Fibroblast of villous mesenchyme (primary cell): ENCODE measurements at regions not wholly inside any gene's neighbourhood (a gene's known extent, or its start where the extent isn't known, plus 50 kb on each side); places are given as distances from the start of the nearest gene placed in this dataset.
"Not testable (repeated sequence)": the region's sequence is repeated elsewhere in the genome, so short reads cannot be mapped to it uniquely, and the experiment has no call there.

Experiments used
- DNase-seq: peaks from one replicate; pipeline ENCODE4 v3.0.0-alpha.2; 2010; ENCODE audit warnings: low read depth
- H3K4me3 ChIP-seq: 2 replicates; pipeline ENCODE4 v1.5.1; 2011; ENCODE audit warnings: low read depth, mild to moderate bottlenecking, low read length
- TF ChIP-seq, protein P1 (sequence below): IDR thresholded peaks from 2 replicates; pipeline ENCODE4 v1.5.1; 2012; ENCODE audit warnings: low read depth, mild to moderate bottlenecking, low read length; ENCODE audit not compliant: insufficient read depth

DNA sequence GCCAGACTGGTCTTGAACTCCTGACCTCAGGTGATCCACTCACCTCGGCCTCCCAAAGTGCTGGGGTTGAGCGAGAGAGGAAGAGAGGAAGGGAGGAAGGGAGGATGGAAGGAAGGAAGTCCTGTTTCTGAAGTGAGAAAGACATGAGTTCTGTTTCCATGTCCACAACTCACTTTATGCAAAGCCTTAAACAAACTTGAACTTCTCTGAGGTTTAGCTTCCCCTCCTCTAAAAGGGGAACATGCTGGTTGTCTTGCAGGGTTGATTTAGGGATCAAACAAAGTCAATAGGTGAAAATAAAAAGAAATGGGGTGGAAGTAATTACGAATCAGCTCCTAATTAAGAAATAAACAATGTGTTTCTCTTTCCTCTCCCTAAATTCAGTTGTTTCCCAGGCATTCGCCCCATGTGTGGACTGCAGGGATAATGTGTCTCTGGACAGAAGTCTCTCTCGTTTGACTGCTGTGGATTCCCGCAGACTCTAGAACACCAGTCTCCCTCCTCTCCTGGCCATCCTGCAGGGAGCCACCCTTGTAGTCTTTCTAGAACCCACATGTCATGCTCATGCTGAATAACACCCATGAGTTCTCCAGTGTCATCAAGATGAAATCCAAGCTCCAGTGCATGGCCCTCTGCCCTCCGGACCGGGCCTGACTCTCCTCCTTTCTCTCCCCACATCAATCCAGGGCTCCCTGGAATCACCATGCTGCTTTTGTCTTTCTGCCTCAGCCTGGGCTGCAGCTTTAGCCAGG, 229.3 kb upstream of the TRIB2 start:
- TF ChIP-seq, protein P1, sequence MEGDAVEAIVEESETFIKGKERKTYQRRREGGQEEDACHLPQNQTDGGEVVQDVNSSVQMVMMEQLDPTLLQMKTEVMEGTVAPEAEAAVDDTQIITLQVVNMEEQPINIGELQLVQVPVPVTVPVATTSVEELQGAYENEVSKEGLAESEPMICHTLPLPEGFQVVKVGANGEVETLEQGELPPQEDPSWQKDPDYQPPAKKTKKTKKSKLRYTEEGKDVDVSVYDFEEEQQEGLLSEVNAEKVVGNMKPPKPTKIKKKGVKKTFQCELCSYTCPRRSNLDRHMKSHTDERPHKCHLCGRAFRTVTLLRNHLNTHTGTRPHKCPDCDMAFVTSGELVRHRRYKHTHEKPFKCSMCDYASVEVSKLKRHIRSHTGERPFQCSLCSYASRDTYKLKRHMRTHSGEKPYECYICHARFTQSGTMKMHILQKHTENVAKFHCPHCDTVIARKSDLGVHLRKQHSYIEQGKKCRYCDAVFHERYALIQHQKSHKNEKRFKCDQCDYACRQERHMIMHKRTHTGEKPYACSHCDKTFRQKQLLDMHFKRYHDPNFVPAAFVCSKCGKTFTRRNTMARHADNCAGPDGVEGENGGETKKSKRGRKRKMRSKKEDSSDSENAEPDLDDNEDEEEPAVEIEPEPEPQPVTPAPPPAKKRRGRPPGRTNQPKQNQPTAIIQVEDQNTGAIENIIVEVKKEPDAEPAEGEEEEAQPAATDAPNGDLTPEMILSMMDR, result no peak
- no peak for DNase-seq
- no peak overlapping the region for H3K4me3 ChIP-seq

DNA sequence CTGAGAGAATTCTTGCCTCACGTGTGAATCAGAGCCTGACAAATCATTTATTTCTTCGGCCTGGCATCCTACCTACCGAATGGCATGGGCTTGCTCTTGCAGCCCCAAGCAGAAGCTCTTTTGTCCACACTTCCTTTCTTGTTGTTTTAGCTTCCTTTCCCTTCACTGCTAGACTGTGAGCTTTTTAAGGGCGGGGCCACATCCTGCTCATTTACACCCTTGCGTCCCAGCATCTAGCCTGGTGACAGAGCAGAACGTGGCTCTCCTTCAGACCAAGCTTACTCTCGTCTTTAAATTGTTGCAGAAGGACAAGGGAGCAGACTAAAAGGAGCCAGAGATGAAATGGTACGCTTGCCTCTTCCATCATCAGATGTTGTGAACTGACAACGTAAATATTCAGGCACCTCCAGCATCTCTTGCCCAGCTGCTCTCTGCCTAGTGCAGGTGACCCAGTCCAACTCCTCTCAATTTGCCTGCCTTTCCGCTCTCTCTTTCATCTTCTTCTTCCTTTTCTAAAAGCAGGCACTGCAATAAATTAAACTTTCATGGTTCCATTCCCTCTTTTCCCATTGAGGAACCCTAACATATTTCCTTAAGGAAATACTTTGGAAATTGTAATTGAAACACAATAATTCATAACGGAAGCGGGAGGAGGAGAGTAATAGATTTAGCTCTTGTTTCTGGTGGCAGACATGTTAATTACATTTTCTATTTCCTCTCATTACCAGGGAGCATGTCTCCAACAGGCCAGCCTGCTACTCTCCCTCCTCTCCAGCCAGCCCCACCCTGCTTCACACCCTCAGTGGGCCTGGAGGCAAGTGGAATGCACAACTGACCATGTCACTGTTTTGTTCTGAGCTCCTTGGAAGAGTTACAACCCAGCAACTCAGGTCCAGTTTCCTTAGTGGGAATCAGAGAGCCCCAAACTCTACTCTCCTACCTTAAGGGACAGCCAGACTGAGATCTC, 228.1 kb upstream of the TRIB2 start:
- TF ChIP-seq, protein P1, result no peak
- DNase-seq, result no peak
- no peak overlapping the region for H3K4me3 ChIP-seq

DNA sequence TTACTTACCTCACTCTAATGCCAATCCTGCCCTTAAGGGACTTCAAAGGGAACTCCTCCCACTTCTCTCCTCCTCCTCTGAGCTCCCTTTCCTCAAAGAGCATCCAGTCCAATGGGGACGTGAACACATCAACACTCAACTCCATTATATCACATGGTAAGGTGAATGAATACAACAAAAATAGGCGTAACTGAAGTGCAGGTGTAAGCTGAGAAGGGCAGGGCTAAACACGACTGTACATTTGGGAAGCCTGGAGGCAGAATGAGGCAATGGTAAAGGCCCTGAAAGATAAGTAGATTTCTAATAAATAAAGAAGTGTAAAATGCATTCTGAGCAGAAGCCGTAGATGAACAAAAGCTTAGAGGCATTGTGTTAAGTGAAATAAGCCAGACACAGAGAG, 226.1 kb upstream of the TRIB2 start:
- TF ChIP-seq, protein P1, result no peak
- H3K4me3 ChIP-seq, result no peak overlapping the region
- no peak for DNase-seq

DNA sequence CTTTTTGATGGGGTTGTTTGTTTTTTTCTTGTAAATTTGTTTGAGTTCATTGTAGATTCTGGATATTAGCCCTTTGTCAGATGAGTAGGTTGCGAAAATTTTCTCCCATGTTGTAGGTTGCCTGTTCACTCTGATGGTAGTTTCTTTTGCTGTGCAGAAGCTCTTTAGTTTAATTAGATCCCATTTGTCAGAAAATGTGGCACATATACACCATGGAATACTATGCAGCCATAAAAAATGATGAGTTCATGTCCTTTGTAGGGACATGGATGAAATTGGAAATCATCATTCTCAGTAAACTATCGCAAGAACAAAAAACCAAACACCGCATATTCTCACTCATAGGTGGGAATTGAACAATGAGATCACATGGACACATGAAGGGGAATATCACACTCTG, 224.4 kb upstream of the TRIB2 start:
- not testable (repeated sequence) for DNase-seq, H3K4me3 ChIP-seq

DNA sequence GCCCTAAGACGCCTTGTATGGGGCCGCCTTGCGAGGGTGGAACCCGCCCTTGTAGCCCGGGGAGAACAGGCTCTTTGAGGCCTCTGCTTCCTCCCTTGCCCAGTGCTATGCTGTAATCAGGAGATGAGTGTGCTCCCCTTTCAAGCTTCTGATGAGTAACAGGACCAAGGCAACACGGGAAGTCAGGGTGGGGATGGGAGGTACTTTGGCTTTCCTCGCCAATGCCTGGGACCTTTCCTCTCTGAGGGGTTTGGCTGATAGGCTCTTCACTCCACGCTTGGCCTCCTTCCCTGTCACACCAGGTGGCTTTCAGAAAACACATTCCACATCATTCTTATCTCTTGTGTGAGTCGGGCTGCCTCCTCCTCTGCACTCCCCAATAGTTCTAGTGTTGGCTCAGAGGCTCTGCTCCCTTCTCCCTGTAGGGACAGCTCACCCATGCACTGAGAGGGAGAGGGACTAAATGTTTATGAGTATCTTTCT, 223.7 kb upstream of the TRIB2 start:
- DNase-seq, result peak; percentile 79
- TF ChIP-seq, protein P1, result no peak
- no peak overlapping the region for H3K4me3 ChIP-seq

DNA sequence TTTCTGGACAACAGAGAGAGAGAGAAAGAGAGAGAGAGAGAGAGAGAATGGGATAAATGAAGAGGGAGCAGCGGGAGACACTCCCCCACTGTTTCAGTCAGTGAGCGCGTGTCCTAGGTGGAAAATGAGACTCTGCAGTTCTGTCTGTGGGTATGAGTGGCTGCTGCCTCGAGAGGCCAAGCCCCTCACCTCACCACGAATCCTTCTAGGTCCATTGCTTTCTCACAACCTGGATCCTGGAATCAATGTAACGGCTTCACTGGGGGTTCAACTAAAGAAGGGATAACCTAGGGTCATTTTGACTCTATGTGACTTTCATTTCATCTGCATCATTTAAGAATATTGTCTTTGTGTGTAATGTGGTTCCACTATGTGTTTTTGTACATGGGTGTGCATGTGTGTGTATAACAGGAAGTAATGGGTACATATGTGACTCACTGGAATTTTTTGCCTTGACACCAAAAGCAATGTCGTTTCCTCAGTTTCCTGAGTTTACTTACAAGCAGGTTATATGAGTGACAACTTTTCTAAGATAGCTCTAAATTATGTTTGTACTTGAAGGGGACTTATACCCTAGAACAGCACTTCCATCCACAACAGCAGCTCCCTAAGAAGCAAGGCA, 221.4 kb upstream of the TRIB2 start:
- TF ChIP-seq, protein P1, result no peak
- DNase-seq, result no peak
- H3K4me3 ChIP-seq, result no peak overlapping the region

DNA sequence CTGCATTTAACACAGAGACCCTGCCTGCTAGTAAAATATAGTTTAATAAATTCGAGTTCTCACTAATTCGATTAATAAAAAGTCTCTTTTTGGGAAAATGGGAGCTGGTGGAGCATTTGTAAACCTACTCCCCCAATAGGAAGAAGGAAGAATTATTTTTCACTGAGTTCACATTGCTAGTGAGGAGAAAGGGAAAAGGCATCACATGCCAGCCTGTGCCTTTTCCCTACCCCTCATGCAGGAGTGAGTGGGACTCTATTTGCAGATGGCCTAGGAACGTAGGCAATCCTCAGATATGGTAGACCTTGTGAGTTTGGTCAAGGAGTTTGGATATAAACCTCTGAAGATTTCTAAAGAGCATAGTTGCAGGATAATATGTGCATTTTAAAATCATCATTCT, 218.4 kb upstream of the TRIB2 start:
- no peak for DNase-seq
- TF ChIP-seq, protein P1, result no peak
- H3K4me3 ChIP-seq, result no peak overlapping the region
